ENCODE measurements at regions not wholly inside any gene's neighbourhood (a gene's known extent, or its start where the extent isn't known, plus 50 kb on each side); places are given as distances from the start of the nearest gene placed in this dataset.

GRCh38 chr5:174607205-174607604 lies 117.2 kb upstream of the MSX2 start:
- Histone ChIP-seq H3K4me1 (ENCODE audit: control insufficient read depth, insufficient read depth, low read length) (peaks cover 17% of the 10 kb centered on the region), H3K36me3 (ENCODE audit: control insufficient read depth, insufficient read depth, low read length) (no peaks in the 10 kb centered on the region), H3K27me3 (ENCODE audit: control insufficient read depth, insufficient read depth, low read length) (peaks cover 2% of the 10 kb centered on the region), H3K27ac (ENCODE audit: low read length) (no peak overlapping the region), H3K9me3 (replicated peaks; ENCODE audit: control insufficient read depth, low read depth, low read length) (no peaks in the 10 kb centered on the region), H3K4me3 (ENCODE audit: low read length) (no peak overlapping the region)
- 88% methylated on average over 2 of the region's 5 CpGs for WGBS (ENCODE audit: insufficient coverage)
- DNase-seq: no peak

DNA sequence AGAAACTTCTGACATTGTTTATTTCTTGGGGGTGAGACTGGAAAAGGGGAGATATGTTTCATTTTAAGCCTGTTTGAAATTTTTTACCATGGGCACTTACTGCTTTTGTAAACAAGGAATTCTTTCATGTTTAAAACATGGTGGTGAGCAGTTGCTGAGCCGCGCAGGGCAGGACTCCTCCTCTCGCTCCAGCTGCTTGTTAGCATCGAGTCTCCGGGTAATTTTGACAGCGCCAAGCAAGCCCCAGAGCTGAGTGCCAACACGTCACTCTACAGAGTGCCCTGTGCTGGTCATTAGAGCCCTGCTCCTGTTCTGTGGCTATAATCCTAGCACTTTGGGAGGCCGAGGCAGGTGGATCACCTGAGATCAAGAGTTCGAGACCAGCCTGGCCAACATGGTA lies 116.5 kb upstream of the MSX2 start:
- no peak for DNase-seq
- Histone ChIP-seq H3K36me3 (ENCODE audit: control insufficient read depth, insufficient read depth, low read length) (no peaks in the 10 kb centered on the region), H3K9me3 (replicated peaks; ENCODE audit: control insufficient read depth, low read depth, low read length) (no peaks in the 10 kb centered on the region), H3K4me1 (ENCODE audit: control insufficient read depth, insufficient read depth, low read length) (peaks cover 17% of the 10 kb centered on the region), H3K27me3 (ENCODE audit: control insufficient read depth, insufficient read depth, low read length) (peaks cover 2% of the 10 kb centered on the region), H3K4me3 (ENCODE audit: low read length) (no peak overlapping the region), H3K27ac (ENCODE audit: low read length) (no peak overlapping the region)
- 64% methylated on average over 7 of the region's 9 CpGs for WGBS (ENCODE audit: insufficient coverage)

GRCh38 chr5:174608631-174609097 lies 115.7 kb upstream of the MSX2 start:
- peaks cover 17% of the 10 kb centered on the region for H3K4me1 ChIP-seq (ENCODE audit: control insufficient read depth, insufficient read depth, low read length)
- no peaks in the 10 kb centered on the region for H3K9me3 ChIP-seq (replicated peaks; ENCODE audit: control insufficient read depth, low read depth, low read length)
- WGBS (ENCODE audit: insufficient coverage): 16% methylated on average over 10 of the region's 14 CpGs
- no peak overlapping the region for H3K27ac ChIP-seq (ENCODE audit: low read length)
- peak; percentile 7 for DNase-seq
- no peaks in the 10 kb centered on the region for H3K36me3 ChIP-seq (ENCODE audit: control insufficient read depth, insufficient read depth, low read length)
- H3K4me3 ChIP-seq (ENCODE audit: low read length): no peak overlapping the region
- peaks cover 2% of the 10 kb centered on the region for H3K27me3 ChIP-seq (ENCODE audit: control insufficient read depth, insufficient read depth, low read length)

DNA sequence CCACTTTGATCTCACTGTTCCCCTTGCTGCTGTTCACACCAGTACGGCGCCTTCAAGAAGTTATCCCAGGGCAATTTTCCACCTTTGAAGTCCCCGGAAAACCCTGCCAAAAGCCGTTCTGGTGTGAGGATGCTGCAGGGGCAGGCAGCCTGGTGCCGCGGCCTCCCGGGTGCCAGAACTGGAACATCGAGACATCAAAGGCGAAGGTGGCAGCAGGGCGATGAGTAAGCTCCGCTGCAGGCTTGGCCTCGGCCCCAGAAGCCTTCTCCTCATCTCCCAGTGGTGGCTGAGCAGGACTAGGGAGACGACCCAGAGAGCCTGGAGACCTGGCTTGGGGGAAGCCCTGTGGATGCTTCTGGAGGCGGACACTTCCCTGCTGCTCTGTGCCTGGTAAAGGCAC lies 115.3 kb upstream of the MSX2 start:
- Histone ChIP-seq H3K4me1 (ENCODE audit: control insufficient read depth, insufficient read depth, low read length) (peaks cover 17% of the 10 kb centered on the region), H3K27ac (ENCODE audit: low read length) (no peak overlapping the region), H3K27me3 (ENCODE audit: control insufficient read depth, insufficient read depth, low read length) (peaks cover 2% of the 10 kb centered on the region), H3K36me3 (ENCODE audit: control insufficient read depth, insufficient read depth, low read length) (no peaks in the 10 kb centered on the region), H3K9me3 (replicated peaks; ENCODE audit: control insufficient read depth, low read depth, low read length) (no peaks in the 10 kb centered on the region), H3K4me3 (ENCODE audit: low read length) (no peak overlapping the region)
- 46% methylated on average over 9 of the region's 14 CpGs for WGBS (ENCODE audit: insufficient coverage)
- no peak for DNase-seq

GRCh38 chr5:174610968-174611367 lies 113.4 kb upstream of the MSX2 start:
- 67% methylated on average over 7 of the region's 8 CpGs for WGBS (ENCODE audit: insufficient coverage)
- peaks cover 2% of the 10 kb centered on the region for H3K27me3 ChIP-seq (ENCODE audit: control insufficient read depth, insufficient read depth, low read length)
- no peak overlapping the region for H3K27ac ChIP-seq (ENCODE audit: low read length)
- H3K4me1 ChIP-seq (ENCODE audit: control insufficient read depth, insufficient read depth, low read length): peaks cover 17% of the 10 kb centered on the region
- no peak overlapping the region for H3K4me3 ChIP-seq (ENCODE audit: low read length)
- no peaks in the 10 kb centered on the region for H3K36me3 ChIP-seq (ENCODE audit: control insufficient read depth, insufficient read depth, low read length)
- H3K9me3 ChIP-seq (replicated peaks; ENCODE audit: control insufficient read depth, low read depth, low read length): no peaks in the 10 kb centered on the region
- DNase-seq: peak; percentile 40

GRCh38 chr5:174612686-174613085 lies 111.7 kb upstream of the MSX2 start:
- no peak overlapping the region for H3K27ac ChIP-seq (ENCODE audit: low read length)
- DNase-seq: no peak
- peaks cover 2% of the 10 kb centered on the region for H3K27me3 ChIP-seq (ENCODE audit: control insufficient read depth, insufficient read depth, low read length)
- no peak overlapping the region for H3K4me3 ChIP-seq (ENCODE audit: low read length)
- WGBS (ENCODE audit: insufficient coverage): 65% methylated on average over 2 of the region's 2 CpGs
- no peaks in the 10 kb centered on the region for H3K9me3 ChIP-seq (replicated peaks; ENCODE audit: control insufficient read depth, low read depth, low read length)
- peaks cover 17% of the 10 kb centered on the region for H3K4me1 ChIP-seq (ENCODE audit: control insufficient read depth, insufficient read depth, low read length)
- H3K36me3 ChIP-seq (ENCODE audit: control insufficient read depth, insufficient read depth, low read length): no peaks in the 10 kb centered on the region

GRCh38 chr5:174614500-174615135 lies 109.8 kb upstream of the MSX2 start:
- Histone ChIP-seq H3K36me3 (ENCODE audit: control insufficient read depth, insufficient read depth, low read length) (no peaks in the 10 kb centered on the region), H3K4me3 (ENCODE audit: low read length) (no peak overlapping the region), H3K27ac (ENCODE audit: low read length) (no peak overlapping the region), H3K27me3 (ENCODE audit: control insufficient read depth, insufficient read depth, low read length) (peaks cover 9% of the 10 kb centered on the region), H3K4me1 (ENCODE audit: control insufficient read depth, insufficient read depth, low read length) (peaks cover 10% of the 10 kb centered on the region), H3K9me3 (replicated peaks; ENCODE audit: control insufficient read depth, low read depth, low read length) (no peaks in the 10 kb centered on the region)
- WGBS (ENCODE audit: insufficient coverage): 100% methylated on average over 2 of the region's 2 CpGs
- DNase-seq: no peak

DNA sequence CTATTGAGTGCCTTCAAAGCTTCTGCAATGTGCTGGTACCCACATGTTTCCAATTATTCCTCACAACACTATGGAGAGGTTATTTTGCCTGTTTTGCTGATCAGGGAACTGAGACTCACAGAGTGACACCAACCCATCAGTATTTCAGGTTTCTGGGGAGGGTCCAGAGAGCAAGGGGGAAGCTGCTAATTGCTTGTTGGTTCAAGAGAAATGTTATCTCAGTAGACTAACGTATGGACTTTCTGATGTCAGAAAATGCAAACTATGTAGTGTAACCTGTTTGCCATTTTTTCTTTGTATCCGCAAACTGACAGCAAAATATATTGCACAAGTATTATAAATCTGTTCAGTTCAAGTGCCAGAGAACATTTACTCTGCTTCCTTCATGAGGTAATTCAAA lies 108.3 kb upstream of the MSX2 start:
- DNase-seq: no peak
- peaks cover 4% of the 10 kb centered on the region for H3K4me1 ChIP-seq (ENCODE audit: control insufficient read depth, insufficient read depth, low read length)
- no peak overlapping the region for H3K4me3 ChIP-seq (ENCODE audit: low read length)
- no peaks in the 10 kb centered on the region for H3K36me3 ChIP-seq (ENCODE audit: control insufficient read depth, insufficient read depth, low read length)
- H3K27ac ChIP-seq (ENCODE audit: low read length): no peak overlapping the region
- no CpG with 5 or more reads among the region's 2 CpGs for WGBS (ENCODE audit: insufficient coverage)
- peaks cover 9% of the 10 kb centered on the region for H3K27me3 ChIP-seq (ENCODE audit: control insufficient read depth, insufficient read depth, low read length)
- no peaks in the 10 kb centered on the region for H3K9me3 ChIP-seq (replicated peaks; ENCODE audit: control insufficient read depth, low read depth, low read length)

GRCh38 chr5:174617285-174617684 lies 107.1 kb upstream of the MSX2 start:
- peaks cover 9% of the 10 kb centered on the region for H3K27me3 ChIP-seq (ENCODE audit: control insufficient read depth, insufficient read depth, low read length)
- no peak overlapping the region for H3K4me3 ChIP-seq (ENCODE audit: low read length)
- no CpG with 5 or more reads among the region's 2 CpGs for WGBS (ENCODE audit: insufficient coverage)
- no peaks in the 10 kb centered on the region for H3K4me1 ChIP-seq (ENCODE audit: control insufficient read depth, insufficient read depth, low read length)
- no peaks in the 10 kb centered on the region for H3K9me3 ChIP-seq (replicated peaks; ENCODE audit: control insufficient read depth, low read depth, low read length)
- H3K36me3 ChIP-seq (ENCODE audit: control insufficient read depth, insufficient read depth, low read length): no peaks in the 10 kb centered on the region
- H3K27ac ChIP-seq (ENCODE audit: low read length): no peak overlapping the region
- DNase-seq: no peak

- Histone ChIP-seq H3K4me3 (ENCODE audit: low read length) (no peak overlapping the region), H3K27me3 (ENCODE audit: control insufficient read depth, insufficient read depth, low read length) (peaks cover 9% of the 10 kb centered on the region), H3K36me3 (ENCODE audit: control insufficient read depth, insufficient read depth, low read length) (no peaks in the 10 kb centered on the region), H3K9me3 (replicated peaks; ENCODE audit: control insufficient read depth, low read depth, low read length) (no peaks in the 10 kb centered on the region), H3K4me1 (ENCODE audit: control insufficient read depth, insufficient read depth, low read length) (no peaks in the 10 kb centered on the region), H3K27ac (ENCODE audit: low read length) (no peak overlapping the region)
- DNase-seq: no peak
- WGBS (ENCODE audit: insufficient coverage): 55% methylated on average over 7 of the region's 10 CpGs
These were observed 106.5 kb upstream of the MSX2 start for GRCh38 chr5:174617910-174618309.

DNA sequence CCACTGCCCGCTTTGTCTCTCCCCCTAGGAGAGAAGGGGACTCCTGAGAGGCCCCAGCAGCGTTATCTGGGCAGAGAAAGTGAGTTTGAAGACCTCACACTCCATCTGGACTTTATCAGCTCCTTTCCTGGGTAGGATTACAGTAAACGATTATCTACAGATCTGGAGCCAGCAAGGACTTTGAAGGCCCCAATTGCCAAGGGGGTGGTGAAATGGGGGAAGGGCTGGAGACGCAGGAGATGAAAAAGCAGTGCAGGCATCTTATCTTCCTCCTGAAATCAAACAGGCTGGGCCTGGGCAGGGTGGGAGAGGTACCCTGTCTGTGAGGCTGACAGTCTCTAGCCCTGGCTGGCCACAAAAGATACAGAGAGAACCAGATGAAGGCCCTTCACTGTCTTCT lies 105.8 kb upstream of the MSX2 start:
- Histone ChIP-seq H3K36me3 (ENCODE audit: control insufficient read depth, insufficient read depth, low read length) (no peaks in the 10 kb centered on the region), H3K27me3 (ENCODE audit: control insufficient read depth, insufficient read depth, low read length) (peaks cover 10% of the 10 kb centered on the region), H3K4me3 (ENCODE audit: low read length) (no peak overlapping the region), H3K27ac (ENCODE audit: low read length) (no peak overlapping the region), H3K4me1 (ENCODE audit: control insufficient read depth, insufficient read depth, low read length) (no peaks in the 10 kb centered on the region), H3K9me3 (replicated peaks; ENCODE audit: control insufficient read depth, low read depth, low read length) (no peaks in the 10 kb centered on the region)
- no peak for DNase-seq
- 67% methylated on average over 2 of the region's 4 CpGs for WGBS (ENCODE audit: insufficient coverage)
